DMS114 treated with DMSO at 0.1 percent for 48 hours (cell line): ENCODE measurements at regions not wholly inside any gene's neighbourhood (a gene's known extent, or its start where the extent isn't known, plus 50 kb on each side); places are given as distances from the start of the nearest gene placed in this dataset.

Experiments
- DNase-seq: peaks from one replicate; lab custom pipeline; 2025; ENCODE audit not compliant: unreplicated experiment; lab: John Stamatoyannopoulos, UW

- DNase-seq = no peak
These were observed 530.8 kb upstream of the BCHE start for GRCh38 chr3:166367947-166368533.

- DNase-seq = no peak
These were observed 525.5 kb upstream of the BCHE start for GRCh38 chr3:166362698-166363097.

GRCh38 chr3:166360720-166361119 is 523.5 kb upstream of the BCHE start:
- no peak for DNase-seq

- DNase-seq = no peak
These were observed 514.2 kb upstream of the BCHE start for GRCh38 chr3:166351461-166351860.

- no peak for DNase-seq
These were observed 503.5 kb upstream of the BCHE start for GRCh38 chr3:166340604-166341266.

- DNase-seq = no peak
These were observed 487.2 kb upstream of the BCHE start for GRCh38 chr3:166324401-166324800.

GRCh38 chr3:166322391-166322790 is 485.2 kb upstream of the BCHE start:
- no peak for DNase-seq

- DNase-seq = no peak
These were observed 470.6 kb upstream of the BCHE start for GRCh38 chr3:166307756-166308350.

GRCh38 chr3:166304584-166304983 is 467.4 kb upstream of the BCHE start:
- DNase-seq = no peak

GRCh38 chr3:166303681-166304080 is 466.5 kb upstream of the BCHE start:
- no peak for DNase-seq

GRCh38 chr3:166302331-166302730 is 465.1 kb upstream of the BCHE start:
- DNase-seq = no peak

GRCh38 chr3:166296179-166296783 is 459.1 kb upstream of the BCHE start:
- no peak for DNase-seq

- DNase-seq = no peak
These were observed 454.1 kb upstream of the BCHE start for GRCh38 chr3:166291186-166291955.

GRCh38 chr3:166285001-166285400 is 447.8 kb upstream of the BCHE start:
- DNase-seq = no peak

- DNase-seq = no peak
These were observed 446.6 kb upstream of the BCHE start for GRCh38 chr3:166283840-166284239.

GRCh38 chr3:166282931-166283330 is 445.7 kb upstream of the BCHE start:
- no peak for DNase-seq

GRCh38 chr3:166279636-166280035 is 442.4 kb upstream of the BCHE start:
- DNase-seq = no peak

- no peak for DNase-seq
These were observed 437.8 kb upstream of the BCHE start for GRCh38 chr3:166275024-166275390.

- no peak for DNase-seq
These were observed 437.3 kb upstream of the BCHE start for GRCh38 chr3:166274351-166275023.

- no peak for DNase-seq
These were observed 433.2 kb upstream of the BCHE start for GRCh38 chr3:166270429-166270828.

GRCh38 chr3:166265153-166265552 is 427.9 kb upstream of the BCHE start:
- no peak for DNase-seq
